ENCODE measurements at regions not wholly inside any gene's neighbourhood (a gene's known extent, or its start where the extent isn't known, plus 50 kb on each side); places are given as distances from the start of the nearest gene placed in this dataset.
"Not testable (repeated sequence)": the region's sequence is repeated elsewhere in the genome, so short reads cannot be mapped to it uniquely, and the experiment has no call there.

GRCh38 chr7:29701540-29701939 lies 104.8 kb upstream of the WIPF3 start:
- DNase-seq (ENCODE audit: low read depth, low spot score), result not testable (repeated sequence)

DNA sequence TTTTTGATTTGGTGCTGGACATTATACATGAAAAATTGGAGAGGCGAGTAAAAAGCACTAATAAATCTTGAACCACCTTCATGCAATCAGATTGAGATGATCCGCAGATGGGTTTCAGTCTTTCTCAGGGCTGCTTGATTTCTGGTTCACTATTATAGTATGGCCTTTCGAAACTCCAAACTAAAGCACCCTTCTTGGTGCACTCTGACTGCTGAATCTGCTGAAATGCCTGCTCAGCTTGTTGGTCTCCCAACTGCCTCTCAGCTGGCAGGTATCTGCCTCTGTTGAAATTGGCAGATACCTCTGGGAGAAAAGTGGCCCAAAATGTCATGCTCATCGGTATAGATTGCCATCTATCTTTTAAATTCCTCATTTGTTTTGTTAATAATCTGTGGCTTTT lies 102.5 kb upstream of the WIPF3 start:
- DNase-seq (ENCODE audit: low read depth, low spot score), result not testable (repeated sequence)

GRCh38 chr7:29709002-29709401 lies 97.3 kb upstream of the WIPF3 start:
- not testable (repeated sequence) for DNase-seq (ENCODE audit: low read depth, low spot score)

- not testable (repeated sequence) for DNase-seq (ENCODE audit: low read depth, low spot score)
These were observed 83.2 kb upstream of the WIPF3 start for GRCh38 chr7:29723127-29723526.

- no peak for DNase-seq (ENCODE audit: low read depth, low spot score)
These were observed 82.7 kb upstream of the WIPF3 start for GRCh38 chr7:29723599-29723998.

- DNase-seq (ENCODE audit: low read depth, low spot score), result not testable (repeated sequence)
These were observed 76.7 kb upstream of the WIPF3 start for GRCh38 chr7:29729534-29730165.

DNA sequence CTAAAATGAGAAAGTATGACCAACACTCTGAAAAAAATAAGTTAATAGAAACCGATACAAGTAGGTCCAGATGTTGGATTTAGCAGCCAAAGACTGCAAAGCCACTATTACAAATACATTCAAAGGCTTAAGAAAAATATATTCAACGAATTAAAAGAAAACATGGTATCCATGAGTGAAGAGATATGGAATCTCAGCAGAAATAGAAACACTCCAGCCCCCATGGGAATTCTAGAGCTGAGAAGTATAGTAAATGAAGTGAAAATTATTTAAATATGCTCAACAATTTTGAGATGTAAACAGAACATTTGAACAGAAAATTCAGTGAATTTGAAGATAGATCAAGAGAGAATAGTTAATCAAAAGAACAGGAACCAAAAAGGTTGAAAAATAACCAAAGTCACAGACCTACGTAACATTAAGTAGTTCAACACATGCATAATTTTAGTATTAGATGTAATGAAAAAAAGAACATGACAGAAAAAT lies 72.0 kb upstream of the WIPF3 start:
- DNase-seq (ENCODE audit: low read depth, low spot score), result no peak

DNA sequence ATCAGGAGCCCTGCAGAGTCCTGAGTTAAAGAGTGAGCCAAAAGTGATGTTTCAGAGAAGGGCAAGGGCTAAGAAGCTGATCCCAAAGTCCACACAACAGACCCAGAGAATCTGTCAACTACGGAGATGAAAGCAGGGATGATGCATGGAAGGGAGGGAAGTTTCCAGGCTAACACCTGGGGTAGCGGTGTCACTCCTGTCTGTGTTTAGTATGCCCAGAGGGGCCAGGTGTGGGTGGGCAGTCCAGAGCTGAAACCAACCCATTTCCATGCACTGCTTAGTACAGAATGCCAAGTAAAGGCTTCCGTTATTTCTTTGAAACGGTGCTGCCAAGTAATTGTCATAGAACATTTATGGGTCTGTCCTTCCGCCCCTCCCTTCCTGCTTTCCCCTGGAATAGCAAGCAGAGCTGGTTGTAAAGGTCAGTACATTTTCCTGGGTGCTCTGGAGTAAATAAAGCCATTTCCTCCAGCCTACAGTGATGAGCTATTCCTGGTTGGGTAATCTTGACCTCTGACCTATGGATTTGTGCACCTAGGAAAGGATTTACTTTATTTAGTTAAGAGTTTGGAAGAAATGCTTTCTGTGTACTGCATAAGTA lies 58.6 kb upstream of the WIPF3 start:
- not testable (repeated sequence) for DNase-seq (ENCODE audit: low read depth, low spot score)

GRCh38 chr7:29748286-29749099 lies 57.8 kb upstream of the WIPF3 start:
- no peak for DNase-seq (ENCODE audit: low read depth, low spot score)

- DNase-seq (ENCODE audit: low read depth, low spot score), result no peak
These were observed 56.5 kb upstream of the WIPF3 start for GRCh38 chr7:29749701-29750321.

GRCh38 chr7:29750373-29750940 lies 55.9 kb upstream of the WIPF3 start:
- not testable (repeated sequence) for DNase-seq (ENCODE audit: low read depth, low spot score)

- DNase-seq (ENCODE audit: low read depth, low spot score), result not testable (repeated sequence)
These were observed 55.3 kb upstream of the WIPF3 start for GRCh38 chr7:29751012-29751411.

- DNase-seq (ENCODE audit: low read depth, low spot score), result no peak
These were observed 51.3 kb upstream of the WIPF3 start for GRCh38 chr7:29754874-29755490.
